GM21390 (cell line): ENCODE measurements at regions not wholly inside any gene's neighbourhood (a gene's known extent, or its start where the extent isn't known, plus 50 kb on each side); places are given as distances from the start of the nearest gene placed in this dataset.
"Not testable (repeated sequence)": the region's sequence is repeated elsewhere in the genome, so short reads cannot be mapped to it uniquely, and the experiment has no call there.

ENCODE experiments used
- ATAC-seq: cut with Tn5 transposase; IDR thresholded peaks from one replicate; pipeline ENCODE4 v1.9.1; 2021; ENCODE audit not compliant: unreplicated experiment

- no peak for ATAC-seq
These were observed 107.4 kb downstream of the UTRN start for GRCh38 chr6:144392536-144392935.

GRCh38 chr6:144394210-144394609 lies 109.1 kb downstream of the UTRN start:
- ATAC-seq, result no peak

GRCh38 chr6:144395014-144395413 lies 109.9 kb downstream of the UTRN start:
- no peak for ATAC-seq

GRCh38 chr6:144395826-144396225 lies 110.7 kb downstream of the UTRN start:
- no peak for ATAC-seq

GRCh38 chr6:144397141-144397540 lies 112.0 kb downstream of the UTRN start:
- ATAC-seq, result no peak

- ATAC-seq, result no peak
These were observed 115.2 kb downstream of the UTRN start for GRCh38 chr6:144400321-144400720.

GRCh38 chr6:144401736-144402733 lies 116.9 kb downstream of the UTRN start:
- ATAC-seq, result no peak

- no peak for ATAC-seq
These were observed 117.6 kb downstream of the UTRN start for GRCh38 chr6:144402750-144403149.

GRCh38 chr6:144405163-144405562 lies 120.0 kb downstream of the UTRN start:
- ATAC-seq, result no peak

- no peak for ATAC-seq
These were observed 121.7 kb downstream of the UTRN start for GRCh38 chr6:144406796-144407195.

- ATAC-seq, result no peak
These were observed 123.0 kb downstream of the UTRN start for GRCh38 chr6:144408161-144408560.

- no peak for ATAC-seq
These were observed 124.9 kb downstream of the UTRN start for GRCh38 chr6:144410059-144410458.

- ATAC-seq, result not testable (repeated sequence)
These were observed 125.4 kb downstream of the UTRN start for GRCh38 chr6:144410574-144410973.

- ATAC-seq, result no peak
These were observed 126.5 kb downstream of the UTRN start for GRCh38 chr6:144411531-144412165.

- ATAC-seq, result no peak
These were observed 128.3 kb downstream of the UTRN start for GRCh38 chr6:144413418-144413817.

GRCh38 chr6:144415014-144415413 lies 129.9 kb downstream of the UTRN start:
- no peak for ATAC-seq

- ATAC-seq, result no peak
These were observed 130.7 kb downstream of the UTRN start for GRCh38 chr6:144415835-144416237.

- no peak for ATAC-seq
These were observed 131.1 kb downstream of the UTRN start for GRCh38 chr6:144416244-144416643.

GRCh38 chr6:144416773-144417172 lies 131.6 kb downstream of the UTRN start:
- ATAC-seq, result no peak

- no peak for ATAC-seq
These were observed 132.5 kb downstream of the UTRN start for GRCh38 chr6:144417681-144418080.

GRCh38 chr6:144418959-144419545 lies 133.9 kb downstream of the UTRN start:
- no peak for ATAC-seq

- no peak for ATAC-seq
These were observed 138.0 kb downstream of the UTRN start for GRCh38 chr6:144423167-144423566.
